HepG2 (cell line): ENCODE measurements at regions not wholly inside any gene's neighbourhood (a gene's known extent, or its start where the extent isn't known, plus 50 kb on each side); places are given as distances from the start of the nearest gene placed in this dataset.

Experiments used
- CTCF ChIP-seq: sonication (generic); formaldehyde crosslinking; IDR thresholded peaks from 2 replicates; pipeline ENCODE4 v1.5.0; 2020; ENCODE audit warnings: mild to moderate bottlenecking, missing genetic modification reagents, moderate library complexity
- ESRRA ChIP-seq: sonication (generic); formaldehyde crosslinking; IDR thresholded peaks from 2 replicates; pipeline ENCODE4 v1.5.1; 2020; ENCODE audit warnings: mild to moderate bottlenecking, low read depth, missing genetic modification reagents
- GTF2F1 ChIP-seq: fragments of 150-350 bp; IDR thresholded peaks from 2 replicates; pipeline ENCODE4 v1.6.1; 2014; ENCODE audit warnings: low read length
- PITX1 ChIP-seq: sonication (generic); formaldehyde crosslinking; IDR thresholded peaks from 2 replicates; pipeline ENCODE4 v1.5.1; 2020; ENCODE audit warnings: mild to moderate bottlenecking, missing genetic modification reagents
- STAT5B ChIP-seq: sonication (generic); formaldehyde crosslinking; IDR thresholded peaks from 2 replicates; pipeline ENCODE4 v1.4.0; 2020; ENCODE audit warnings: missing genetic modification reagents
- ZMAT5 ChIP-seq: sonication (generic); formaldehyde crosslinking; IDR thresholded peaks from 2 replicates; pipeline ENCODE4 v1.5.0; 2020; ENCODE audit warnings: mild to moderate bottlenecking, low read depth, missing genetic modification reagents, borderline replicate concordance
- ZNF224 ChIP-seq: sonication (generic); formaldehyde crosslinking; IDR thresholded peaks from 2 replicates; pipeline ENCODE4 v1.5.0; 2020; ENCODE audit warnings: mild to moderate bottlenecking, missing genetic modification reagents
- TF ChIP-seq, protein P1 (sequence below): sonication (generic); formaldehyde crosslinking; conservative IDR thresholded peaks from 2 replicates; pipeline ENCODE4 v1.4.0; 2020; ENCODE audit warnings: missing genetic modification reagents

GRCh38 chr14:49467091-49467490 lies 119.1 kb downstream of the RPS29 start:
- TF ChIP-seq ESRRA (CRISPR knock-in tag) (no peak), STAT5B (no peak), CTCF (CRISPR knock-in tag) (no peak), GTF2F1 (no peak), ZMAT5 (CRISPR knock-in tag) (no peak), ZNF224 (CRISPR knock-in tag) (no peak), PITX1 (no peak)
- TF ChIP-seq, protein P1, sequence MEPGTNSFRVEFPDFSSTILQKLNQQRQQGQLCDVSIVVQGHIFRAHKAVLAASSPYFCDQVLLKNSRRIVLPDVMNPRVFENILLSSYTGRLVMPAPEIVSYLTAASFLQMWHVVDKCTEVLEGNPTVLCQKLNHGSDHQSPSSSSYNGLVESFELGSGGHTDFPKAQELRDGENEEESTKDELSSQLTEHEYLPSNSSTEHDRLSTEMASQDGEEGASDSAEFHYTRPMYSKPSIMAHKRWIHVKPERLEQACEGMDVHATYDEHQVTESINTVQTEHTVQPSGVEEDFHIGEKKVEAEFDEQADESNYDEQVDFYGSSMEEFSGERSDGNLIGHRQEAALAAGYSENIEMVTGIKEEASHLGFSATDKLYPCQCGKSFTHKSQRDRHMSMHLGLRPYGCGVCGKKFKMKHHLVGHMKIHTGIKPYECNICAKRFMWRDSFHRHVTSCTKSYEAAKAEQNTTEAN, result no peak
